HG02870 (cell line): ENCODE measurements at regions not wholly inside any gene's neighbourhood (a gene's known extent, or its start where the extent isn't known, plus 50 kb on each side); places are given as distances from the start of the nearest gene placed in this dataset.
"Not testable (repeated sequence)": the region's sequence is repeated elsewhere in the genome, so short reads cannot be mapped to it uniquely, and the experiment has no call there.

Experiments
- ATAC-seq: cut with Tn5 transposase; IDR thresholded peaks from one replicate; pipeline ENCODE4 v1.9.1; 2021; ENCODE audit warnings: mild to moderate bottlenecking, moderate library complexity; ENCODE audit not compliant: unreplicated experiment

DNA sequence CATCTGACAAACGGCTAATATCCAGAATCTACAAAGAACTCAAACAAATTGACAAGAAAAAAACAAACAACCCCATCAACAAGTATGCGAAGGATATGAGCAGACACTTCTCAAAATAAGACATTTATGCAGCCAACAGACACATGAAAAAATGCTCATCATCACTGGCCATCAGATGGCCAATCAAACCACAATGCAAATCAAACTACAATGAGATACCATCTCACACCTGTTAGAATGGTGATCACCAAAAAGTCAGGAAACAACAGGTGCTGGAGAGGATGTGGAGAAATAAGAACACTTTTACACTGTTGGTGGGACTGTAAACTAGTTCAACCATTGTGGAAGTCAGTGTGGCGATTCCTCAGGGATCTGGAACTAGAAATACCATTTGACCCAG is 1282.2 kb upstream of the ADGRL4 start:
- ATAC-seq, result not testable (repeated sequence)

DNA sequence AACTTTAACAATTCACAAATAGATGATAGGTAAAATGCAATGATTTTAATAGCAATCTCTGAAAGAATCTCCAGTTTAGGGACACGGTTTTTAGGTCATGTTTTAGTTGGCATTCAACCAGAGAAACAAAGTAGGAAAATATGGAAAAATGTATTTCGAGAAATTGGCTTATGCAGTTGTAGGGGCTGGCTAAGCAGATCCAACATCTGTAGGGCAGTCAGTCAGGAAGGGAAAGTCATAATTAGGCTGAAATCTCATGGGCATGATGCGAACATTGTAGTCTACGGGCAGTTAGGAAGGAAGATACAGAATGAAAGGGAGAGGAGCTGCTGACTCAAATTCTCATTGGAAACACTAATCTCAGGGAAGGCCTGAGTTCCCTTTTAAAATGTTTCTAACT is 1276.0 kb upstream of the ADGRL4 start:
- ATAC-seq, result no peak

DNA sequence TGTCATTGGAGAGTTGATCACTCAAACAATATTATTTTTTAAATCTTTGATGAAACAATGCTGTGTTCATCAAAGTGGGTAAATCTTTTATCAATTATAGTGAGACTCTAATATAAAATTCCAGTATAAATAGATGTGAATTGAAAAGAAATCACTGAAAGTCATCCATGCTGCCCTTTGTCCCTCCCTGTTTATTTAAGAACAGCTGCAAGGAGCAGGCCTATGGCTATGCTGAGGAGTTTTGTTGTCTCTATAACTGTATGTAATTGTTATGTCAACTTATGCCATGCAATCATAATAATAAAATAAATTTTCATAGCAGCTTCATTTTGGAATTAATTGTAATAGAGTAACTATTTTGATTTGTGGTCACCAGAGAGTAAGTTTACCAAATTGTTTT is 1272.4 kb upstream of the ADGRL4 start:
- ATAC-seq, result no peak

DNA sequence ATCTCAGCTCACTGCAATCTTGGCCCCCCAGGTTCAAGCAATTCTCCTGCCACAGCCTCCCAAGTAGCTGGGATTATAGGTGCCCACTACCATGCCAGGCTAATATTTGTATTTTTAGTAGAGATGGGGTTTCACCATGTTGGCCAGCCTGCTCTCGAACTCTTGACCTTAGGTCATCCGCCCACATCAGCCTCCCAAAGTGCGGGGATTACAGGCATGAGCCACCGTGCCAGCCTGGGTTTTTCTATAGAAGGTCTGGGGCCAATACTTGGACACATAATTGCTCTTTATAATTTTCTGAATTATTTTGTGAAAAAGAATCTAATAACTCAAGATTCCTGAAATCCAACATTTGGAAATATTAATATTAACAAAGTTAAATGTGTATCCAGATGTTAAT is 1267.7 kb upstream of the ADGRL4 start:
- ATAC-seq, result no peak

DNA sequence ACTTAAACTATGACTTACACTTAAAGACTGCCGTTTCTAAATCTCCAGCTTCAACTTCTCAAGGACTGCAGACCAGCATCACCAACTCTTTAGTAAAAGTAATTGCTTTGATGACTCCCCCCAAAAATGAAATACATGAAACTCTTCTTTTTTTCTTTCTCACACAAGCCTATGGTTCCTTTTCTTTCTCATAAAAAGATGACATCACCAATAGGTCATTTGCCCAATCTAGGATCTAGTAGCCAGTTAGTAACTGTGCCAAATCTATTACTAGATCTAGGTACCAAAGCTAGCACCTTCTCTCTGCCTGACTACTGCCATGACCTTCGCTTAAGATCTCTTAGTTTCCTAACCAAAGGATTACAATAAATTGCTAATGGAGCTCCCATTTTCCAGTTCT is 1266.0 kb upstream of the ADGRL4 start:
- no peak for ATAC-seq

DNA sequence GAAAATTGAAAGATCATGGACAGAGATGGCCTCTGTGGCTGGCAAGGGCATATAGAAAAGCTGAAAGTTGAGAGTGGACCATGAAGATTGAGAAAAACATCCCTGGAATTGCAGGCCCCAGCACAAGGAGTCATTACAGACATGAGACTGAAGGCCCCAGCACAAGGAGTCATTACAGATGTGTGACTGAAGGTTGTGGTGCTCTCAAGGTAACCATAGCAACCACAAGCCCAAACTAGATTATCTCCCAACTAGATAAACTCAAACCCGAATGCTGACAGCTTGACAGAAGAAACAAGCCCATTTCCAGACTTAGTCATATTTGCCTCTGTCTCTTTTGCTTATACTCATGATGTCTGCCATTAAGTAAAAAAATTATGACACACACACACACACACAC is 1252.1 kb upstream of the ADGRL4 start:
- ATAC-seq, result no peak

DNA sequence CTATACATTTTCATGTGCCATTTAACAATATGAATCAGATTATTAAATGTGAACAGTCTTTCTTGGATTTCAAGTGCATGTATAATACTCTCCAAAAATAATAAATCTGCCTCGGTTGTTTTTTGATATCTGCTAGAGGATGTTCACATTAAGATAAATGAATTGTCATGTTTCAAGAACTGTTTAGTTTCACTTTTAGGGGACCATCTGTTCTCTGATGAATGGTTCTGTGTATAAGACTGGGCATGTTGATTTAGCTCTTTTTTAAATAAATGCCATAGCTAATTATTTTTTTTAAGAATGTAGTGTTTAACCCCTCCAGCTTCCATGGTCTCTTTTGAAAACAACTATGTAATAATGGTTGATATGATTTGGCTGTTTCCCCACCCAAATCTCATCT is 1245.1 kb upstream of the ADGRL4 start:
- no peak for ATAC-seq

DNA sequence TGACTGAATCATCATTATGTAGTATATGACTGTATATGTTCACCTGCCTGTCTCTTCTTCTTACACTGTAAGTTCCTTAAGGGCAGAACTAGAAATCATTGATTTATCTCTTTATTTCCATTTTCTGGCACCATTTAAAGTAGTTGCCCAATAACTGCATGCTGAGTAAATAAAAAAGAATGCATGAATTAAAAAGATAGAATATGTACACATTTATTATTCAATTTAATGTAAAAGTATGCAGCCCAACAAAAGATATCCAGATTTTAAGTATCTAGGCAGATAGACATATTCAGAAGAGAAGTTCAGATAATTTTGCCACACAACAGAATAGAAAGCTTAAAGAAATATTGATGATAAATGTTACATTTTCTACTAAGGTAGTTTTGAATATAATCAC is 1244.6 kb upstream of the ADGRL4 start:
- ATAC-seq, result no peak

DNA sequence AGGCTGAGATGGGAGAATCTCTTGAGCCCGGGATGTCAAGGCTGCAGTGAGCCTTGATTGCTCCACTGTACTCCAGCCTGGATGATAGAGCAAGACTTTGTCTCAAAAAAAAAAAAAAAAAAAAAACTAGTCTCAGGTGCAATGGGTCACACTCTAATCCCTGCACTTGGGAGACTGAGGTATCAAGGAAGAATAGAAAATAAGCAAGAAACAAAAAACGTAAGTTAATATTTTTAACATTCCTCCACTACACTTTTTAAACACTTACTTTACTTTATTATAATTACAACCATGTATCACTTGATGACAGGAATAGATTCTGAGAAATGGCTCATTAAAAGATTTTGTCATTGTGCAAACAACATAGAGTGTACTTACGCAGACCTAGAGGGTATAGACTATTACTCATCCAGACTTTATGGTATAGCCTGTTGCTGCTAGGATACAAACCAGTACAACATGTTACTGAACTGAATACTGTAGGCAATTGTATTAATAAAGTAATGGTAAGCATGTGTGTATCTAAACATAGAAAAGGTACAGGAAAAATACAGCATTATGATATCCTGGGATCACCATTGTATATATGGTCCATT is 1244.1 kb upstream of the ADGRL4 start:
- ATAC-seq, result no peak

DNA sequence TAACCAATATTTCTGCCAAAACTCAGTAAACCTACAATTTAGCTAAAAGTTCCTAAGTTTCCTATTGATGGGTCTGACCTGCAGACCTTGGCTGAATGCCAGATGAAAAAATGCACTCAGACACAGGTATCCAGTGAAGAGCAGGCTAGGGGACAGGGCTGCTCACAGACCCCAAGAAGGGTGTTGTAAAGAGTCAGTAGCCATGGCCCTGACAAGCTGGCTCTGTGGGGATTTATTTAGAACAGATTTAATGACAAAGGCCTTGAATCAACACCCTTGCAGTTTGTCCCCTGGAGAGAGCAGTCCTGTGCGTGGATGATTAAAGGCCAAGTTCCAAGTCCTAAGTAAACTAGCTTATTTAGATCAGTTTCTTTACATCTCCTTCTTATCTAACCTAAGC is 1243.2 kb upstream of the ADGRL4 start:
- ATAC-seq, result no peak

DNA sequence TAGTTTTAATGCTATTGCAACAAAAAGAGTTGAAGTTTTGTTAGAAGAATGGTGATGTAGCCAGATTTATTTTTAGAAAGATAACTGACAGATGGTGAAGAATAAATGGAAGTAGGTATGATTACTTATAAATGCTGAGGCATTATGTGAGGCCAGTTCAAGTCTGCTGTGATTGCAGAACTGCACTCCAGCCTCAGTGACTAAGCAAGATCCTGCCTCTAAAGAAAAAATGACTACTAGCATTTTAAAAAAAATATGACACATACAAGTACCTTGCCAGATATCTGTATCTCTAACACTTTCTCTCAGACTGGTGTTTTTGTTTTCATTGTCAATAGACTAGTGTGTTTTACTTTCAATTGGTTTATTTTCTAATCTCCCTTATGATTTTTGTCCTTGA is 1242.4 kb upstream of the ADGRL4 start:
- no peak for ATAC-seq

DNA sequence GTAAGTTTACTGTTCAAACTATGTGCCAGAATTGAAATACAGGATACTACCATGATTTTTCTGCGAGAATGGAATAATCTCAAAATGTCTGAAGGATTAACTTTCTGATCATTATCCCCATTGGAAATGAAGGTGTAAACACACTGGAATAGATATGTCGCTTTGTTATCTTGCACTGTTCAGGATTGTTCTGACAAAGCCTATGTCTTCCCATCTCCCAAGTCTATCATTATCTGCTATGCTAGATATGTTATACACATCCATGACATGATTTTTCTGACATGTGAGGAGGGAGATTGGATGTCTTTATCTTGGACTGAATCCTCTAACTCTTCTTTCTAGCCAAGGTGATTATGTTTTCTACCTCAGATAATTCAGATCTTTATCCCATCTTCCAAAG is 1239.3 kb upstream of the ADGRL4 start:
- no peak for ATAC-seq

DNA sequence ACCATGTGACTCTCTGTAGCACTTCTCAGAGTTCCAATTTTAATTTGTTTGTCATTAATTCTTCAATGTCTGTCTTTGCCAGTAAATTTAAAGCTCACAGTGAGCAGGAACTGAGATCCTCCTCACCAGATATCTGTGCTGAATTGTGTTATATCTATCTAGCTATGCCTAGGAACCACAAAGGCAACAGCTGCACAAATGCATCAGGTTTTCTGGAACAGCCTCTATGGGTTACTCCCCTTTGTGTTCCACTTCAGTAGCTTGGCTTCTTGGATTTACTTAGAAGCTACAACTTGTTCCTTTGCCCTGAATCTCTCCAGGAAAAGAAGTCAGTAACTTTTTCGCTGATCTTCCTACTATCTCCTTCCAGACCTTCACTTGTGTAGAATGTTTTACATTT is 1237.8 kb upstream of the ADGRL4 start:
- ATAC-seq, result no peak

DNA sequence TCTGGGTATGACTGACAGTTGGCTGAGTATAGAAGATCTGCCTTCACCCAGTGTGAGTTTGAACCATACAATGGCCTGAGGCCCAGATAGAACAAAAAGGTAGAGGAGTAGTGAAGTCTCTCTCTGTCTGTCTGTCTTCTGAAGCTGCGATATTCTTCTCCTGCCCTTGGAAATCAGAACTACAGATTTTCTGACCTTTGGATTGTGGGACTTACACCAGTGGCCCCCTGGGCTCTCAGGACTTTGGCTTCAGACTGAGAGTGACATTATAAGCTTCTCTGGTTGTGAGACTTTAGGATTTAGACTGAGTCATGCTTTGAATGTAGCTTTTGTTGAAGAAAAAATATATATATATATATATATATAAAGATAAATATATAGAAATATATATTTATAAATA is 1235.0 kb upstream of the ADGRL4 start:
- no peak for ATAC-seq

DNA sequence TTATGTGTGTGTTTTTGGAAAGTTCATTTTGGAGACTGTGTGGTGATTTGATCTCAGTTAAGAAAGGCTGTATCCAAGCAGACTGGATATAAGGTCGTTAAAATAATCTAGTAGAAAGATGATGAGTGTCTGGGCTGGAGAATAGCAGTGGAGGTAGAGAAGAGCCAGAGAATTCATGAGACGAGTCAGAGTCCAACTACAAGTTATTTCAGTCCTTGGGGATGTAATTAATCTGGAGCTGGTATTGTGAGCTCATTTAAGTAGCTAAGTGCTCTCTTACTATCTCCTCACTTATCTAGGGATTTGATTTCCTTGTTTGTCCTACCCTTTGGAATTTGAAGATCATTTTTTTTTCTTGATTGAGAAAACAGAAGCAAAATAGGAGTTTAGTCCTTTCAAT is 1219.0 kb upstream of the ADGRL4 start:
- no peak for ATAC-seq

DNA sequence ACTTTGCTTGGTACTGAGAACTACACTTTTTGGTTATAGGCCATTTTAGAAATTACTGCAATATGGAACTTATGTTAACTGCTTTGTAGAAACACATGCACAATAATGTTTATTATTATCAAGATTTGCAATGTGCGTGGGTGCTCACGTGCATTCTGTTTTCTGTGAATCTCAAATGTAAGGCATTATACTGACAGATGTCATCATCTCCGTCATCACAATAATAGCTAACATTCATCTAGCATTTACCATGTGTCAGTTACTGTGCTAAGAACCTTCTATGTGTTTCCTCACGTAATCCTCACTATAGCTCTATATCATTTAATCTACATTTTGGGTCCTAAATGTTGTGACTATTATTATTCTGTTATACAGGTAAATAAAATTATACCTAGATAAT is 1214.8 kb upstream of the ADGRL4 start:
- ATAC-seq, result no peak

DNA sequence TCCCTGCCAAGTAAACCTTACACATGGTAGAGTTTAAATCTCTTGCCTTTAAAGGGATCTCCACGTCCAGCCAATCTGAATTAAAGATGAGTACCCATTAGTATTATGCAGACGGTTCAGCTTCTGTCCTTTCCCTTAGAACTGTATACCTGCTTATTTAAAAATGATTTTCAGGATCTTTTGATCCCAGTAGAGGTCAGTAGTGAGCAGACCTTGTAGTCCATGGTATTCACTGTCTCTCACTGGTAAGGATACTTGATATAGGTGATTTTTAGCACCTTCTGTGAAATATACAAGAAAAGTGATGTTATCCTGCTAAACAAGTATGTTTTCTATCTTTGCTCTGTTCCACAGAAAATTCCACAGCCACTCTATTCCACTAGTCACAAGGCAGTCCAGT is 1211.6 kb upstream of the ADGRL4 start:
- ATAC-seq, result peak; percentile 57

DNA sequence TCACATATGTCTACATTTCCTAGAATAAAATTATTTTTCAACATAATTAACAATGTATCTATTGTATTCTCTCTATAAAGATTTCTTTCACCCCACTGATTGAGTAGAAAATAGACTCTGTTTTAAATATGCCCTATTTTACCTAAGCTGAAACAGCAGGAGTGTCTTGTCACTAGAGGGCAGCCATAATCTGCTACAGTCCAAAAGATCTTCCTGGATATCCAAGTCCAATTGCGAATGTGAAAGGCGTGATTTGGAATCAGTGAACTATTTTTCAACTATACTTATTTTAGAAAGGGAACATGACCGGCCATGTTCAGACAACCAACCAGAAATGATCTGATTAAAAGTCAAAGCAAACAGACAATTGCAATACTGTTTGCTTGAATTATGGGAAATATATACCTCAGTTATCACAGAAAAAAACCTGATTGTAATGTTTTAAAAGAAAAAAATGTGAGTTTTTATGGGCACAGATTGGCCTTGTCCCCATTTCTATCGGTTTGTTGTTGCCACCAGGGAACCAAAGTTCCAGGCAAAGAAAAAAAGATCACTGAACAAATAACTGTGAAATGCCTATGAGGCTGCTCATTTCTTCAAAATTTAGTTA is 1211.0 kb upstream of the ADGRL4 start:
- ATAC-seq, result no peak

DNA sequence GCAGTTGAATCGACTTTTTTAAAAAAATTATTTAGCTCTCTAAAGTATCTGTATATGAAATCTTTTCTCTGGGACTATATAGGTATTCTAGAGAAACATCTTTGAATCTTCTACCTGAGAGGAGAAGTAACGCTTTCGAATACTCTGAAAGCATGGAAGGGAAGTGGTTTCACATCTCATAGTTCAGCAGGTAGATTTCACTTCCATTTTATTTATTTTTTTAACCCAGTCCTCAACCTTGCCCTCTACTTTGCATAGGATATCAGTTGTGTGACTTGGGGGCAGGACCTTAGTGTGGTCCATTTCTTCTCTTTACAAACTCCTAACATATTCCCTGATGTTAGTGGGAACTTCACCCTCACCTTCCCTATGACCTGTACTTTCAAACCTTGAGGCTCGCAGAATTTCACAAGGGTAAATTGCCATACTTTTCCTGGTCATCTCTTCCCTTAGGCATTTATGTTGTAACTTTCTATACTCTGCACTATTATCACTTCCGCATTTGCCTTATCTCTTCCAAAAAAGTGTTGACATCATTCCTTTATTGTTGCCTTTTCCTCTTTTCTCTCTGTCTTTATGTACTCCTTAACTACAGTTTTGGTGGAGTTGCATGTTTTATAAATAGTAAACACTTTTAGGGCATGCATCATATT is 1208.5 kb upstream of the ADGRL4 start:
- ATAC-seq, result no peak

DNA sequence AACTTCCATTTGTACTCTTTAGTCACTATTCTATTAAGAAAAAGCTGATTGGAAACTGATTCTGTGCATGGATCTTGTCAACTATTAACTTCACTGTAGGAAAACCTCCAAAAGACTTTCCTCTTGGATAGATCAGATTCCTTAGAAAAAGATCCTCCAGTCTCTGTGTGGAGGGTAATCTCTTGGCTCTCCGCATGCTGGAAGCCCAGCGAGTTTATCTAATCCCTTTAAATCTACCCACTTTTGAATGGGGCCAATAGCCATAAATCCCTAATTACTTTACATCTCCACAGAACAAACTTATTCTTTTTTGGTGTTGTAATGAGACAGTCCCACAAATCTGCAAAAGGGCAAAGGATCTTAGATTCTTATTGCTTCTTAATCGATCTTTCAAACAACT is 1206.4 kb upstream of the ADGRL4 start:
- no peak for ATAC-seq

DNA sequence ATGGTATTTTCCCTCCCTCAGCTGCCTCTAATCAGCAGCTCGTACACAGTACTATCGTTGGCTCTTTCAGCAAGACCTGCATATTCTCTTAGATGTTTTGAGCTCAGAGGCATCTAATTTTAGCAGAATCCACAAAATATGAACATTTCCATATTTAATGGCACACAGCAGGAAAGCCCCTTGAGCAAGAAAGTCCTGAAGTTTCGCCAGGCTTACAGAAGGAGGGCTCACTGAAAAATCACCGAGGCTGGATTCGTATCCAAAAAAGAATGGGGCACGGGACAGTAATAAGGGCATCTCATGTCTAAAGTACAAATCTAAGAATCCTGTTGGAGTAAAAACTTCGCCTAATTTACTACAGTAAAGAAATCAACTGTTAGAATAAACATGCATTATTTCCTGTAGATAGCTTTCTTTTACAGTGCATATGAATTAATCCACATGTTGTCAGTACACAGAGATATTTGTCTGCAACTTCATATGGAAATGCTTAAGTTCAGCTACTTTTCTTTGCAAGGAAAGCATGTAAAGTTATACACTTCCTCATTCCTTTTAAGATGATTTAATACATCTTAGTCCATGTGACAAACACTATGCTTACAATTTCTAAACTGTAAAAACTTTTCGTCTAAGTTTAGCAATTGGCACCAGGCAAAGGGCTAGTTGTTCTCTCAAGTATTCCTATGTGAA is 1205.3 kb upstream of the ADGRL4 start:
- ATAC-seq, result no peak

DNA sequence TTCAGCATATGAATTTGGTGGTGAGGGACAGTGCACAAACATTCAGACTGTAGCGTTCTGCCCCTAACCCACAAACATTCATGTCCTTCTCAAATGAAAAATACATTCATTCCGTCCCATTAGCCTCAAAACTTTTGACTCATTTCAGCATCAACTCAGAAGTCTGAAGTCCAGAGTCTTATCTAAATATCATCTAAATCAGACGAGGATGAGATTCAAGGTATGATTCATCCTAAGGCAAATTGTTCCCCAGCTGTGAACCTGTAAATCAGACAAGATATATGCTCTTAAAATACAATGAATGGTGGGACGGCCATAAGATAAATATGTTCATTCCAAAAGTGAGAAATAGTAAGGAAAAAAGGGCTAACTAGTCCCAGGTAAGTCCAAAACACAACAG is 1195.6 kb upstream of the ADGRL4 start:
- ATAC-seq, result no peak
